Colonic mucosa (tissue), 4 donors: ENCODE measurements at regions not wholly inside any gene's neighbourhood (a gene's known extent, or its start where the extent isn't known, plus 50 kb on each side); places are given as distances from the start of the nearest gene placed in this dataset.

ENCODE experiments used
- DNase-seq: peaks from one replicate; pipeline ENCODE4 v3.0.0-alpha.2; 2020
- H3K27ac ChIP-seq: fragments of 200-600 bp; one replicate; pipeline ENCODE4 v1.8.0; 2021
- H3K27me3 ChIP-seq: fragments of 200-600 bp; one replicate; pipeline ENCODE4 v1.8.0; 2021
- H3K36me3 ChIP-seq: fragments of 200-600 bp; one replicate; pipeline ENCODE4 v1.8.0; 2021
- H3K4me1 ChIP-seq: fragments of 200-600 bp; one replicate; pipeline ENCODE4 v1.8.0; 2021; ENCODE audit warnings: mild to moderate bottlenecking
- H3K4me3 ChIP-seq: fragments of 200-600 bp; one replicate; pipeline ENCODE4 v1.8.0; 2021
- H3K9ac ChIP-seq, 2 donors: one replicate each; pipeline ENCODE4 v1.7.0; 2013; ENCODE audit warnings: control low read depth in 2 of 2, low read depth in 2 of 2, low read length in 2 of 2
- H3K9me3 ChIP-seq: fragments of 200-600 bp; one replicate; pipeline ENCODE4 v1.8.0; 2021
- CTCF ChIP-seq: fragments of 200-600 bp; IDR thresholded peaks from one replicate; pipeline ENCODE4 v1.8.0; 2022; ENCODE audit warnings: antibody characterized with exemption, mild to moderate bottlenecking
- intact Hi-C: fragments of 100-400 bp; cut with DNase I; formaldehyde crosslinking; loops from one replicate; pipeline ENCODE4 v1.14.1; 2022
- donor health status: healthy.
- donor health status: DM: no; HTN: no; CAD: no.
- donor health status: DM: no; HTN: no; CAD: no.

GRCh38 chr5:71771191-71771590 is 52.1 kb downstream of the CARTPT start:
- intact Hi-C loops = no loop called here
- no peak for DNase-seq
- no peaks in the 10 kb centered on the region for H3K4me1 ChIP-seq
- H3K4me3 ChIP-seq = no peak overlapping the region
- no peaks in the 10 kb centered on the region for H3K36me3 ChIP-seq
- no peak for TF ChIP-seq CTCF
- no peak overlapping the region for H3K27ac ChIP-seq
- H3K27me3 ChIP-seq = no peaks in the 10 kb centered on the region
- H3K9me3 ChIP-seq = no peaks in the 10 kb centered on the region
- no peak overlapping the region for H3K9ac ChIP-seq

GRCh38 chr5:71778678-71779276 is 59.7 kb downstream of the CARTPT start:
- no peaks in the 10 kb centered on the region for H3K4me1 ChIP-seq
- H3K9me3 ChIP-seq = no peaks in the 10 kb centered on the region
- peak; percentile 22 for TF ChIP-seq CTCF
- H3K36me3 ChIP-seq = no peaks in the 10 kb centered on the region
- no peaks in the 10 kb centered on the region for H3K27me3 ChIP-seq
- H3K27ac ChIP-seq = no peak overlapping the region
- H3K9ac ChIP-seq = no peak overlapping the region
- H3K4me3 ChIP-seq = no peak overlapping the region
- DNase-seq = no peak
- intact Hi-C loops = no loop called here

GRCh38 chr5:71780597-71780996 is 61.5 kb downstream of the CARTPT start:
- TF ChIP-seq CTCF = no peak
- H3K4me3 ChIP-seq = no peak overlapping the region
- H3K36me3 ChIP-seq = no peaks in the 10 kb centered on the region
- H3K9ac ChIP-seq = no peak overlapping the region
- intact Hi-C loops = no loop called here
- no peak overlapping the region for H3K27ac ChIP-seq
- H3K27me3 ChIP-seq = no peaks in the 10 kb centered on the region
- H3K4me1 ChIP-seq = no peaks in the 10 kb centered on the region
- H3K9me3 ChIP-seq = no peaks in the 10 kb centered on the region
- DNase-seq = no peak

GRCh38 chr5:71782393-71782770 is 63.3 kb downstream of the CARTPT start:
- no peaks in the 10 kb centered on the region for H3K9me3 ChIP-seq
- H3K4me1 ChIP-seq = no peaks in the 10 kb centered on the region
- no peak overlapping the region for H3K27ac ChIP-seq
- no peak for TF ChIP-seq CTCF
- peak overlapping the region in 1 of 2 donors; percentile 3 for H3K9ac ChIP-seq
- H3K4me3 ChIP-seq = no peak overlapping the region
- DNase-seq = no peak
- intact Hi-C loops = loop anchor here (2.0 kb wide), 2 partner anchors 236 to 526 kb away; no protein-coding TSS in a partner anchor
- no peaks in the 10 kb centered on the region for H3K27me3 ChIP-seq
- no peaks in the 10 kb centered on the region for H3K36me3 ChIP-seq

GRCh38 chr5:71782771-71783770 is 64.0 kb downstream of the CARTPT start:
- H3K4me3 ChIP-seq = no peak overlapping the region
- no peaks in the 10 kb centered on the region for H3K36me3 ChIP-seq
- peak overlapping the region in 1 of 2 donors; percentile 3 for H3K9ac ChIP-seq
- no peaks in the 10 kb centered on the region for H3K27me3 ChIP-seq
- no peak overlapping the region for H3K27ac ChIP-seq
- no peaks in the 10 kb centered on the region for H3K4me1 ChIP-seq
- DNase-seq = peak; percentile 83
- TF ChIP-seq CTCF = peak; percentile 68
- intact Hi-C loops = loop anchor here (2.0 kb wide), 2 partner anchors 236 to 526 kb away; no protein-coding TSS in a partner anchor
- no peaks in the 10 kb centered on the region for H3K9me3 ChIP-seq
